HEK293 (cell line): ENCODE measurements at regions not wholly inside any gene's neighbourhood (a gene's known extent, or its start where the extent isn't known, plus 50 kb on each side); places are given as distances from the start of the nearest gene placed in this dataset.
A peak's percentile ranks its signal among the peaks of the same experiment; 100 is the strongest.

Experiments used
- BCL11B ChIP-seq: fragments of 450-650 bp; formaldehyde crosslinking; IDR thresholded peaks from 2 replicates; pipeline ENCODE4 v1.5.1; 2016; ENCODE audit warnings: low read depth, missing biosample characterization, missing genetic modification characterization
- EGR2 ChIP-seq: fragments of 450-650 bp; formaldehyde crosslinking; IDR thresholded peaks from 2 replicates; pipeline ENCODE4 v1.5.1; 2016; ENCODE audit warnings: low read depth, missing biosample characterization, missing genetic modification characterization
- FEZF1 ChIP-seq: fragments of 450-650 bp; formaldehyde crosslinking; IDR thresholded peaks from 2 replicates; pipeline ENCODE4 v1.5.1; 2016; ENCODE audit warnings: missing biosample characterization, missing genetic modification characterization
- HOXD13 ChIP-seq: sonication (generic); formaldehyde crosslinking; IDR thresholded peaks from 2 replicates; pipeline ENCODE4 v1.8.0; 2022; ENCODE audit warnings: missing genetic modification reagents, borderline replicate concordance
- PRDM10 ChIP-seq: fragments of 450-650 bp; formaldehyde crosslinking; IDR thresholded peaks from 2 replicates; pipeline ENCODE4 v1.5.1; 2016; ENCODE audit warnings: missing biosample characterization, missing genetic modification characterization
- PRDM6 ChIP-seq: fragments of 450-650 bp; formaldehyde crosslinking; IDR thresholded peaks from 2 replicates; pipeline ENCODE4 v1.5.1; 2017; ENCODE audit warnings: missing biosample characterization, missing genetic modification characterization
- SETDB1 ChIP-seq: IDR thresholded peaks from one replicate; pipeline ENCODE4 v1.6.1; 2017; ENCODE audit warnings: mild to moderate bottlenecking, low read length, moderate library complexity, mixed read lengths; ENCODE audit not compliant: insufficient read length
- YY2 ChIP-seq: fragments of 450-650 bp; formaldehyde crosslinking; IDR thresholded peaks from 2 replicates; pipeline ENCODE4 v1.5.1; 2016; ENCODE audit warnings: missing biosample characterization, missing genetic modification characterization
- ZBTB1 ChIP-seq: fragments of 450-650 bp; formaldehyde crosslinking; IDR thresholded peaks from 2 replicates; pipeline ENCODE4 v1.5.1; 2016; ENCODE audit warnings: missing biosample characterization, missing genetic modification characterization
- ZBTB21 ChIP-seq: fragments of 450-650 bp; formaldehyde crosslinking; IDR thresholded peaks from 2 replicates; pipeline ENCODE4 v1.5.1; 2017; ENCODE audit warnings: missing biosample characterization, missing genetic modification characterization
- ZFP69B ChIP-seq: fragments of 450-650 bp; formaldehyde crosslinking; IDR thresholded peaks from 2 replicates; pipeline ENCODE4 v1.5.1; 2016; ENCODE audit warnings: missing biosample characterization, missing genetic modification characterization
- ZNF10 ChIP-seq: fragments of 450-650 bp; formaldehyde crosslinking; IDR thresholded peaks from 2 replicates; pipeline ENCODE4 v1.5.1; 2017; ENCODE audit warnings: missing biosample characterization, missing genetic modification characterization
- ZNF121 ChIP-seq: fragments of 450-650 bp; formaldehyde crosslinking; IDR thresholded peaks from 2 replicates; pipeline ENCODE4 v1.5.1; 2016; ENCODE audit warnings: missing biosample characterization, missing genetic modification characterization
- ZNF133 ChIP-seq: fragments of 450-650 bp; formaldehyde crosslinking; IDR thresholded peaks from 2 replicates; pipeline ENCODE4 v1.5.1; 2016; ENCODE audit warnings: missing biosample characterization, missing genetic modification characterization
- ZNF140 ChIP-seq: fragments of 450-650 bp; formaldehyde crosslinking; IDR thresholded peaks from 2 replicates; pipeline ENCODE4 v1.5.1; 2016; ENCODE audit warnings: missing biosample characterization, missing genetic modification characterization
- ZNF2 ChIP-seq: fragments of 450-650 bp; formaldehyde crosslinking; IDR thresholded peaks from 2 replicates; pipeline ENCODE4 v1.5.1; 2016; ENCODE audit warnings: missing biosample characterization, missing genetic modification characterization
- ZNF280D ChIP-seq: fragments of 450-650 bp; formaldehyde crosslinking; IDR thresholded peaks from 2 replicates; pipeline ENCODE4 v1.5.1; 2016; ENCODE audit warnings: missing biosample characterization, missing genetic modification characterization
- ZNF37A ChIP-seq: fragments of 450-650 bp; IDR thresholded peaks from 2 replicates; pipeline ENCODE4 v1.5.1; 2018; ENCODE audit warnings: missing biosample characterization, missing genetic modification characterization
- ZNF416 ChIP-seq: fragments of 450-650 bp; formaldehyde crosslinking; IDR thresholded peaks from 2 replicates; pipeline ENCODE4 v1.5.1; 2016; ENCODE audit warnings: missing biosample characterization, missing genetic modification characterization
- ZNF488 ChIP-seq: fragments of 450-650 bp; formaldehyde crosslinking; IDR thresholded peaks from 2 replicates; pipeline ENCODE4 v1.5.1; 2016; ENCODE audit warnings: missing biosample characterization, missing genetic modification characterization
- ZNF530 ChIP-seq: fragments of 450-650 bp; formaldehyde crosslinking; IDR thresholded peaks from 2 replicates; pipeline ENCODE4 v1.5.1; 2016; ENCODE audit warnings: low read depth, missing biosample characterization, missing genetic modification characterization
- ZNF555 ChIP-seq: fragments of 450-650 bp; formaldehyde crosslinking; conservative IDR thresholded peaks from 2 replicates; pipeline ENCODE4 v1.5.1; 2017; ENCODE audit warnings: missing biosample characterization, mild to moderate bottlenecking, missing genetic modification characterization, inconsistent platforms
- ZNF623 ChIP-seq: fragments of 450-650 bp; formaldehyde crosslinking; IDR thresholded peaks from 2 replicates; pipeline ENCODE4 v1.5.1; 2016; ENCODE audit warnings: missing biosample characterization, missing genetic modification characterization
- ZNF654 ChIP-seq: fragments of 450-650 bp; formaldehyde crosslinking; IDR thresholded peaks from 2 replicates; pipeline ENCODE4 v1.5.1; 2016; ENCODE audit warnings: low read depth, missing biosample characterization, missing genetic modification characterization
- ZNF658 ChIP-seq: fragments of 450-650 bp; formaldehyde crosslinking; IDR thresholded peaks from 2 replicates; pipeline ENCODE4; 2016; ENCODE audit warnings: missing biosample characterization, missing genetic modification characterization
- ZNF670 ChIP-seq: fragments of 450-650 bp; formaldehyde crosslinking; IDR thresholded peaks from 2 replicates; pipeline ENCODE4 v1.5.1; 2016; ENCODE audit warnings: missing biosample characterization, missing genetic modification characterization, low read depth
- ZNF701 ChIP-seq: fragments of 450-650 bp; formaldehyde crosslinking; IDR thresholded peaks from 2 replicates; pipeline ENCODE4 v1.5.1; 2016; ENCODE audit warnings: missing biosample characterization, missing genetic modification characterization
- ZNF776 ChIP-seq: fragments of 450-650 bp; formaldehyde crosslinking; IDR thresholded peaks from 2 replicates; pipeline ENCODE4 v1.5.0; 2017; ENCODE audit warnings: missing biosample characterization, missing genetic modification characterization, borderline replicate concordance
- ZNF791 ChIP-seq: fragments of 450-650 bp; formaldehyde crosslinking; IDR thresholded peaks from 2 replicates; pipeline ENCODE4 v1.5.1; 2016; ENCODE audit warnings: missing biosample characterization, missing genetic modification characterization
- ZSCAN16 ChIP-seq: fragments of 450-650 bp; formaldehyde crosslinking; IDR thresholded peaks from 2 replicates; pipeline ENCODE4 v1.5.1; 2016; ENCODE audit warnings: missing biosample characterization, missing genetic modification characterization
- ZSCAN23 ChIP-seq: fragments of 450-650 bp; formaldehyde crosslinking; IDR thresholded peaks from 2 replicates; pipeline ENCODE4 v1.5.1; 2016; ENCODE audit warnings: missing biosample characterization, missing genetic modification characterization
- ZSCAN4 ChIP-seq: fragments of 450-650 bp; formaldehyde crosslinking; IDR thresholded peaks from 2 replicates; pipeline ENCODE4 v1.5.1; 2017; ENCODE audit warnings: missing biosample characterization, missing genetic modification characterization

GRCh38 chr6:156710479-156710878, 66.7 kb upstream of the ARID1B start (continued):
- TF ChIP-seq SETDB1: no peak
- TF ChIP-seq ZNF140: no peak
- TF ChIP-seq ZNF654 (tag by site-specific recombination): no peak
- no peak for TF ChIP-seq ZNF555 (tag by site-specific recombination)
- TF ChIP-seq ZNF776 (tag by site-specific recombination): no peak
- no peak for TF ChIP-seq ZNF37A
- no peak for TF ChIP-seq ZNF121
- no peak for TF ChIP-seq ZNF133 (tag by site-specific recombination)
- TF ChIP-seq ZBTB1 (tag by site-specific recombination): no peak
- peak; percentile 79 for TF ChIP-seq PRDM6 (tag by site-specific recombination)
- TF ChIP-seq ZNF2 (tag by site-specific recombination): no peak
- TF ChIP-seq ZNF416 (tag by site-specific recombination): no peak
- no peak for TF ChIP-seq EGR2 (tag by site-specific recombination)
- no peak for TF ChIP-seq PRDM10 (tag by site-specific recombination)
- TF ChIP-seq ZNF280D (tag by site-specific recombination): no peak
- TF ChIP-seq ZNF10: no peak
- 0 out of 2 replicates have a peak, but pooled peaks have one; percentile 56 for TF ChIP-seq HOXD13
- no peak for TF ChIP-seq BCL11B (tag by site-specific recombination)
- no peak for TF ChIP-seq ZSCAN16 (tag by site-specific recombination)
- no peak for TF ChIP-seq ZNF530 (tag by site-specific recombination)
- no peak for TF ChIP-seq FEZF1 (tag by site-specific recombination)
- peak; percentile 84 for TF ChIP-seq ZBTB21 (tag by site-specific recombination)
- TF ChIP-seq ZNF658 (tag by site-specific recombination): no peak
- TF ChIP-seq ZNF623: no peak
- TF ChIP-seq ZSCAN4: peak; percentile 71
- peak; percentile 64 for TF ChIP-seq ZFP69B (tag by site-specific recombination)
- 0 out of 2 replicates have a peak, but pooled peaks have one; percentile 44 for TF ChIP-seq YY2 (tag by site-specific recombination)
- no peak for TF ChIP-seq ZNF488 (tag by site-specific recombination)
- no peak for TF ChIP-seq ZNF791
- TF ChIP-seq ZNF670 (tag by site-specific recombination): no peak
- no peak for TF ChIP-seq ZSCAN23
- no peak for TF ChIP-seq ZNF701
